PC-3 (cell line): ENCODE measurements at regions not wholly inside any gene's neighbourhood (a gene's known extent, or its start where the extent isn't known, plus 50 kb on each side); places are given as distances from the start of the nearest gene placed in this dataset.

Experiments
- CTCF ChIP-seq: fragments of 300-600 bp; sonication (generic); conservative IDR thresholded peaks from 2 replicates; pipeline ENCODE4 v1.5.1; 2017; ENCODE audit warnings: antibody characterized with exemption, low read depth, mild to moderate bottlenecking, low read length
- EZH2 ChIP-seq: fragments of 300-600 bp; sonication (generic); IDR thresholded peaks from one replicate; pipeline ENCODE4 v1.6.1; 2017; ENCODE audit warnings: antibody characterized with exemption, mild to moderate bottlenecking, low read length; ENCODE audit not compliant: unreplicated experiment

- no peak for TF ChIP-seq CTCF
- no peak for TF ChIP-seq EZH2
Observed at GRCh38 chr5:73299665-73300336, 126.8 kb downstream of the TMEM174 start.
